ENCODE measurements at regions not wholly inside any gene's neighbourhood (a gene's known extent, or its start where the extent isn't known, plus 50 kb on each side); places are given as distances from the start of the nearest gene placed in this dataset.

DNA sequence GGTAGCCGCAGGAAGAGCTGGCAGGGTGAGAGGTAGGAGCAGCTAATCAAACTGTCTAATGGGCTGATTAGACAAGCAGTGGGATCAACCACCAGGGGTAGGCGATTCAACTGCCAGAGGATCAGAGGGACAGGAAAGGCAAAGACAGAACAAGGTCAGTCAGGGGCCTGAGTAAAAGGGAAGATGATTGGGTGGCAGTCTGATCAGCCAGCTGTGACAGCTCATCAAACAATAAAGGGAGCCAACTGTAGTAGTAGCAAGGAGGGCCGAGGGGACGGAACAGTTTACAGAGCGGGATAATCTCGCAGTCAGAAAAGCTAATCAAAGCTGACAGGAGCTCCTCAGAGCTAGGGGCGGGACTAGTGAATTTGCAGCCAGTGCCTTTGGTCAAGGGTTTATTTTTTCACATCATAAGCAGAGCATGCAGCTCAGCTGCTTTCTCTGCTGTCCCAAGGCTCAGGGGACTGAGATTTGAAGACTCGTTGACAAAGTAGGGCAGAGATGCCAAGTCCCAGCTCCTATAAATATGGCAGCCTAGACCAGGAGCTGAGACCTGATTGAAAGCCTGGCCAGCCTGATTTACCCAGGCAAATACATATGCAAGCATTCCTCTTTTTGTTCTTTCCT is 418.2 kb downstream of the GABRG2 start:
- no peak overlapping the region for H3K27ac Mint-ChIP-seq
- CTCF ChIA-PET: interaction anchor here (0.7 kb wide), 1 partner anchor 237 kb away, joined by 3 read pairs; no protein-coding TSS in a partner anchor
- no peaks in the 10 kb centered on the region for H3K36me3 Mint-ChIP-seq
- TF ChIP-seq, protein P1, sequence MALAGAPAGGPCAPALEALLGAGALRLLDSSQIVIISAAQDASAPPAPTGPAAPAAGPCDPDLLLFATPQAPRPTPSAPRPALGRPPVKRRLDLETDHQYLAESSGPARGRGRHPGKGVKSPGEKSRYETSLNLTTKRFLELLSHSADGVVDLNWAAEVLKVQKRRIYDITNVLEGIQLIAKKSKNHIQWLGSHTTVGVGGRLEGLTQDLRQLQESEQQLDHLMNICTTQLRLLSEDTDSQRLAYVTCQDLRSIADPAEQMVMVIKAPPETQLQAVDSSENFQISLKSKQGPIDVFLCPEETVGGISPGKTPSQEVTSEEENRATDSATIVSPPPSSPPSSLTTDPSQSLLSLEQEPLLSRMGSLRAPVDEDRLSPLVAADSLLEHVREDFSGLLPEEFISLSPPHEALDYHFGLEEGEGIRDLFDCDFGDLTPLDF (CRISPR knock-in tag; IDR thresholded peaks at IDR 0.05): no peak
- TF ChIP-seq MXD4 (CRISPR knock-in tag; IDR thresholded peaks at IDR 0.05; ENCODE audit: borderline replicate concordance) (no peak), SOX15 (CRISPR knock-in tag; IDR thresholded peaks at IDR 0.05) (no peak)
- peaks cover 3% of the 10 kb centered on the region for H3K4me1 Mint-ChIP-seq
- 0 out of 2 replicates have a peak, but pooled peaks cover 5% of the 10 kb centered on the region for H3K9me3 Mint-ChIP-seq
- ATAC-seq: peak; percentile 69
- no peak overlapping the region for H3K4me3 Mint-ChIP-seq
- POLR2A ChIA-PET: interaction anchor here (0.8 kb wide), 1 partner anchor 10 kb away, joined by 3 read pairs; no protein-coding TSS in a partner anchor
- no peaks in the 10 kb centered on the region for H3K27me3 Mint-ChIP-seq (ENCODE audit: low read depth)
- DNase-seq (ENCODE audit: low spot score): no peak

DNA sequence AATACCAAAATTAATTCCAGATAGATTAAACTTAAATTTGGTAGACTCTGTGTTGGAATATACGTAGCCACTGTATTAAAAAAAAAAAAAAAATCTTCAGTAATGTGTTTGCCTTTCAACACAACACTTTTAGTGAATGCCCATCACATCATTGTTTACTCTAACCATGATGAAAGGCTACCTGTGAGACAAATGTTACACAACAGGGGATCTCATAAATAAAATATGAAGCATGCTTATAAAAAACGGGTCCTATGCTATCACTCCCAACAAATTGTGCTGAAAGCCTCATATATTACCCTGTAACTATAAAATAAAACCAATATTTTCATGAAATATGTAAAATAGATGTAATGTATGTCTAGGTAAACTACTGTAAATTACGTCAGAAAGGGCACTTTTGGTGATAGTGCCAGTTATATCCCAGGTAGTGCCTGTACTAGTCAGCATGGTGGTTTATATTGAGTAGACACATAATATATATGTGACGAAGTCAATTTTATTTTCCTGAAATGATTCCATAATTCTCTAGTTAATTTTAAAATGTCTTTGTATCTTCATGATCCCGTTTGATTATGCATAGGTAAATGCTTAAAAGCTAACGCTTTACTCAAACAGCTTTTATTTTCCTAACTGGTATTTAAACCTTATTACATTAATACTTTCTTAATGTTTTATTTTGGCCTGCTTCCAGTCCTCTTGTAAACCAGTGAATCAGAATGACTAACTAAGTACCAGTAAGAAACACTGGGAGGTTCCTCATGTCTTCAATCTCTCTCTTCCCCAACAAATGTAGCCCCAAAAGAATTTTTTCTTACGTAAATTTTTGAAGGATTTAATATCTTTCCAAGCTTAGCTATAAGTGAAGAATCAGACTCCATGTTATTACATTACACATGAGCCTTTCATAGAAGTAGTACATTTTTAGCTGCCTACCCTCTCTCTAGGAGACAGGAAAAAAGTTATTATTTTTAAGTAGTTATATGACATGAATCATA is 420.3 kb downstream of the GABRG2 start:
- DNase-seq (ENCODE audit: low spot score) (no peak), ATAC-seq (no peak)
- Mint-ChIP-seq H3K4me3 (no peak overlapping the region), H3K4me1 (peaks cover 10% of the 10 kb centered on the region), H3K9me3 (peaks cover 7% of the 10 kb centered on the region; the same call in 1 of the 2 replicates), H3K36me3 (no peaks in the 10 kb centered on the region), H3K27me3 (ENCODE audit: low read depth) (no peaks in the 10 kb centered on the region), H3K27ac (no peak overlapping the region)
- ChIA-PET CTCF (no interaction called here), POLR2A (no interaction called here)
- TF ChIP-seq, protein P2, sequence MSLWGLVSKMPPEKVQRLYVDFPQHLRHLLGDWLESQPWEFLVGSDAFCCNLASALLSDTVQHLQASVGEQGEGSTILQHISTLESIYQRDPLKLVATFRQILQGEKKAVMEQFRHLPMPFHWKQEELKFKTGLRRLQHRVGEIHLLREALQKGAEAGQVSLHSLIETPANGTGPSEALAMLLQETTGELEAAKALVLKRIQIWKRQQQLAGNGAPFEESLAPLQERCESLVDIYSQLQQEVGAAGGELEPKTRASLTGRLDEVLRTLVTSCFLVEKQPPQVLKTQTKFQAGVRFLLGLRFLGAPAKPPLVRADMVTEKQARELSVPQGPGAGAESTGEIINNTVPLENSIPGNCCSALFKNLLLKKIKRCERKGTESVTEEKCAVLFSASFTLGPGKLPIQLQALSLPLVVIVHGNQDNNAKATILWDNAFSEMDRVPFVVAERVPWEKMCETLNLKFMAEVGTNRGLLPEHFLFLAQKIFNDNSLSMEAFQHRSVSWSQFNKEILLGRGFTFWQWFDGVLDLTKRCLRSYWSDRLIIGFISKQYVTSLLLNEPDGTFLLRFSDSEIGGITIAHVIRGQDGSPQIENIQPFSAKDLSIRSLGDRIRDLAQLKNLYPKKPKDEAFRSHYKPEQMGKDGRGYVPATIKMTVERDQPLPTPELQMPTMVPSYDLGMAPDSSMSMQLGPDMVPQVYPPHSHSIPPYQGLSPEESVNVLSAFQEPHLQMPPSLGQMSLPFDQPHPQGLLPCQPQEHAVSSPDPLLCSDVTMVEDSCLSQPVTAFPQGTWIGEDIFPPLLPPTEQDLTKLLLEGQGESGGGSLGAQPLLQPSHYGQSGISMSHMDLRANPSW (CRISPR knock-in tag; conservative IDR thresholded peaks at IDR 0.05; ENCODE audit: low read depth): no peak
- no peak for TF ChIP-seq ZNF219 (CRISPR knock-in tag; IDR thresholded peaks at IDR 0.05; ENCODE audit: borderline replicate concordance)

DNA sequence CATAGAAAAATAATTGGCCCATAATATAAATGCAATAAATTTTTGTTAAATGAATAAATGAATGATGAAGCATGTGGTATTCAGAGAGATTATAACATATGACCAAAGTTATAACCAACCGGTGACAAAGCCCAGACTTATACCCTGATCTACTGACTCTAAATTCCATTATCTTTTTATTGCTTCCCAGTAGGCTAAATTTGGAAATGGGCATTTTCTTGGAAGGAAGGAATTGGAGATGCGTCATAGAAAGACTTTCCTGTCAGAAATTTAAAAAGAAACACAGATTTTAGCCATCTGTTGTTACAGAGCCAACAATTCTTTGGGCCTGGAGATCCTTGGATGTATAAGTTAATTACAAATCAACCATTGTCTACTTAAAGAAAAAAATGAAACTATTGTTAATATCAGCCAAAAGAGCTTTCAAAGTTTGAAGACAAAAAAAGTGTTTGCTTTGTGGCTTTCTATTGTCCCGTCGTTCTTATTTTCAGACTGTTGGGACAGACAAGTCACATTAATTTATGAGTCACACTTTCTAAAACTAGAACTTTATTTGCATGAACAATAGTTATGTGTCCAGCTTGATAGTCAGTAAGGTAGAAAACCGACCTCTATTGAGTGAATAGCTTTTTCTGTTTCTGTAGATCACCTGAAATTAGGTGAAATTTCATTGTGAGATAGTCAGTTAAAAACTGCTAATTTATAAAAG is 428.7 kb downstream of the GABRG2 start:
- H3K9me3 Mint-ChIP-seq: peaks cover 3% of the 10 kb centered on the region; the same call in 1 of the 2 replicates
- ChIA-PET CTCF (no interaction called here), POLR2A (no interaction called here)
- TF ChIP-seq, protein P3, sequence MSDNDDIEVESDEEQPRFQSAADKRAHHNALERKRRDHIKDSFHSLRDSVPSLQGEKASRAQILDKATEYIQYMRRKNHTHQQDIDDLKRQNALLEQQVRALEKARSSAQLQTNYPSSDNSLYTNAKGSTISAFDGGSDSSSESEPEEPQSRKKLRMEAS (CRISPR knock-in tag; IDR thresholded peaks at IDR 0.05): no peak
- TF ChIP-seq SMAD3 (CRISPR knock-in tag; IDR thresholded peaks at IDR 0.05; ENCODE audit: borderline replicate concordance) (no peak), TEAD4 (CRISPR knock-in tag; IDR thresholded peaks at IDR 0.05) (no peak), FOXK1 (CRISPR knock-in tag; IDR thresholded peaks at IDR 0.05) (no peak), NR3C1 (CRISPR knock-in tag; conservative IDR thresholded peaks at IDR 0.05; ENCODE audit: low read depth) (no peak), FOXP1 (CRISPR knock-in tag; IDR thresholded peaks at IDR 0.05; ENCODE audit: borderline replicate concordance) (no peak), ZNF396 (CRISPR knock-in tag; IDR thresholded peaks at IDR 0.05; ENCODE audit: borderline replicate concordance) (no peak)
- TF ChIP-seq, protein P4, sequence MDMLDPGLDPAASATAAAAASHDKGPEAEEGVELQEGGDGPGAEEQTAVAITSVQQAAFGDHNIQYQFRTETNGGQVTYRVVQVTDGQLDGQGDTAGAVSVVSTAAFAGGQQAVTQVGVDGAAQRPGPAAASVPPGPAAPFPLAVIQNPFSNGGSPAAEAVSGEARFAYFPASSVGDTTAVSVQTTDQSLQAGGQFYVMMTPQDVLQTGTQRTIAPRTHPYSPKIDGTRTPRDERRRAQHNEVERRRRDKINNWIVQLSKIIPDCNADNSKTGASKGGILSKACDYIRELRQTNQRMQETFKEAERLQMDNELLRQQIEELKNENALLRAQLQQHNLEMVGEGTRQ (CRISPR knock-in tag; IDR thresholded peaks at IDR 0.05): no peak
- TF ChIP-seq, protein P5, sequence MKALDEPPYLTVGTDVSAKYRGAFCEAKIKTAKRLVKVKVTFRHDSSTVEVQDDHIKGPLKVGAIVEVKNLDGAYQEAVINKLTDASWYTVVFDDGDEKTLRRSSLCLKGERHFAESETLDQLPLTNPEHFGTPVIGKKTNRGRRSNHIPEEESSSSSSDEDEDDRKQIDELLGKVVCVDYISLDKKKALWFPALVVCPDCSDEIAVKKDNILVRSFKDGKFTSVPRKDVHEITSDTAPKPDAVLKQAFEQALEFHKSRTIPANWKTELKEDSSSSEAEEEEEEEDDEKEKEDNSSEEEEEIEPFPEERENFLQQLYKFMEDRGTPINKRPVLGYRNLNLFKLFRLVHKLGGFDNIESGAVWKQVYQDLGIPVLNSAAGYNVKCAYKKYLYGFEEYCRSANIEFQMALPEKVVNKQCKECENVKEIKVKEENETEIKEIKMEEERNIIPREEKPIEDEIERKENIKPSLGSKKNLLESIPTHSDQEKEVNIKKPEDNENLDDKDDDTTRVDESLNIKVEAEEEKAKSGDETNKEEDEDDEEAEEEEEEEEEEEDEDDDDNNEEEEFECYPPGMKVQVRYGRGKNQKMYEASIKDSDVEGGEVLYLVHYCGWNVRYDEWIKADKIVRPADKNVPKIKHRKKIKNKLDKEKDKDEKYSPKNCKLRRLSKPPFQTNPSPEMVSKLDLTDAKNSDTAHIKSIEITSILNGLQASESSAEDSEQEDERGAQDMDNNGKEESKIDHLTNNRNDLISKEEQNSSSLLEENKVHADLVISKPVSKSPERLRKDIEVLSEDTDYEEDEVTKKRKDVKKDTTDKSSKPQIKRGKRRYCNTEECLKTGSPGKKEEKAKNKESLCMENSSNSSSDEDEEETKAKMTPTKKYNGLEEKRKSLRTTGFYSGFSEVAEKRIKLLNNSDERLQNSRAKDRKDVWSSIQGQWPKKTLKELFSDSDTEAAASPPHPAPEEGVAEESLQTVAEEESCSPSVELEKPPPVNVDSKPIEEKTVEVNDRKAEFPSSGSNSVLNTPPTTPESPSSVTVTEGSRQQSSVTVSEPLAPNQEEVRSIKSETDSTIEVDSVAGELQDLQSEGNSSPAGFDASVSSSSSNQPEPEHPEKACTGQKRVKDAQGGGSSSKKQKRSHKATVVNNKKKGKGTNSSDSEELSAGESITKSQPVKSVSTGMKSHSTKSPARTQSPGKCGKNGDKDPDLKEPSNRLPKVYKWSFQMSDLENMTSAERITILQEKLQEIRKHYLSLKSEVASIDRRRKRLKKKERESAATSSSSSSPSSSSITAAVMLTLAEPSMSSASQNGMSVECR (CRISPR knock-in tag; IDR thresholded peaks at IDR 0.05; ENCODE audit: borderline replicate concordance): no peak
- TF ChIP-seq, protein P6, sequence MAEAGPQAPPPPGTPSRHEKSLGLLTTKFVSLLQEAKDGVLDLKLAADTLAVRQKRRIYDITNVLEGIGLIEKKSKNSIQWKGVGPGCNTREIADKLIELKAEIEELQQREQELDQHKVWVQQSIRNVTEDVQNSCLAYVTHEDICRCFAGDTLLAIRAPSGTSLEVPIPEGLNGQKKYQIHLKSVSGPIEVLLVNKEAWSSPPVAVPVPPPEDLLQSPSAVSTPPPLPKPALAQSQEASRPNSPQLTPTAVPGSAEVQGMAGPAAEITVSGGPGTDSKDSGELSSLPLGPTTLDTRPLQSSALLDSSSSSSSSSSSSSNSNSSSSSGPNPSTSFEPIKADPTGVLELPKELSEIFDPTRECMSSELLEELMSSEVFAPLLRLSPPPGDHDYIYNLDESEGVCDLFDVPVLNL (CRISPR knock-in tag; IDR thresholded peaks at IDR 0.05; ENCODE audit: borderline replicate concordance, low read depth): no peak
- TF ChIP-seq, protein P7, sequence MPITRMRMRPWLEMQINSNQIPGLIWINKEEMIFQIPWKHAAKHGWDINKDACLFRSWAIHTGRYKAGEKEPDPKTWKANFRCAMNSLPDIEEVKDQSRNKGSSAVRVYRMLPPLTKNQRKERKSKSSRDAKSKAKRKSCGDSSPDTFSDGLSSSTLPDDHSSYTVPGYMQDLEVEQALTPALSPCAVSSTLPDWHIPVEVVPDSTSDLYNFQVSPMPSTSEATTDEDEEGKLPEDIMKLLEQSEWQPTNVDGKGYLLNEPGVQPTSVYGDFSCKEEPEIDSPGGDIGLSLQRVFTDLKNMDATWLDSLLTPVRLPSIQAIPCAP (CRISPR knock-in tag; IDR thresholded peaks at IDR 0.05): no peak

More for the DNA sequence above, 428.7 kb downstream of the GABRG2 start:
- no peaks in the 10 kb centered on the region for H3K27me3 Mint-ChIP-seq (ENCODE audit: low read depth)
- ATAC-seq: no peak
- no peak overlapping the region for H3K27ac Mint-ChIP-seq
- no peak overlapping the region for H3K4me3 Mint-ChIP-seq
- H3K4me1 Mint-ChIP-seq: peaks cover 7% of the 10 kb centered on the region
- no peaks in the 10 kb centered on the region for H3K36me3 Mint-ChIP-seq
- no peak for DNase-seq (ENCODE audit: low spot score)

All from WTC11 (cell line).